ENCODE measurements at regions not wholly inside any gene's neighbourhood (a gene's known extent, or its start where the extent isn't known, plus 50 kb on each side); places are given as distances from the start of the nearest gene placed in this dataset.

GRCh38 chr7:89680161-89680560 is 474.1 kb upstream of the STEAP1 start:
- TF ChIP-seq SP2 (IDR thresholded peaks at IDR 0.05; ENCODE audit: extremely low read depth, low read depth, low read length, poor library complexity, severe bottlenecking), result no peak
- no peak for TF ChIP-seq POLR2A (conservative IDR thresholded peaks at IDR 0.05)
- no peak for TF ChIP-seq CTCF (IDR thresholded peaks at IDR 0.05 in 2 of 3, conservative IDR thresholded peaks at IDR 0.05 in 1 of 3; ENCODE audit: insufficient read depth in 2 of 3, low read depth in 1 of 3, low read length in 3 of 3)
- TF ChIP-seq ZBTB33 (CRISPR knock-in tag; IDR thresholded peaks at IDR 0.05), result no peak
- TF ChIP-seq HNRNPK (IDR thresholded peaks at IDR 0.05; ENCODE audit: low read depth, low read length, poor library complexity, severe bottlenecking), result no peak
- no peak for TF ChIP-seq HMG20B (CRISPR knock-in tag; IDR thresholded peaks at IDR 0.05)
- TF ChIP-seq SIN3B (IDR thresholded peaks at IDR 0.05; ENCODE audit: low read depth), result no peak
- TF ChIP-seq YY1 (IDR thresholded peaks at IDR 0.05; ENCODE audit: borderline replicate concordance in 1 of 3, control insufficient read depth in 1 of 3, extremely low read depth in 1 of 3, insufficient read depth in 3 of 3, insufficient read length in 1 of 3, insufficient replicate concordance in 2 of 3, low read depth in 1 of 3, low read length in 2 of 3), result no peak
- TF ChIP-seq RB1 (IDR thresholded peaks at IDR 0.05; ENCODE audit: low read depth), result no peak

Data from K562 (cell line).